HG03469 (cell line): ENCODE measurements at regions not wholly inside any gene's neighbourhood (a gene's known extent, or its start where the extent isn't known, plus 50 kb on each side); places are given as distances from the start of the nearest gene placed in this dataset.
"Not testable (repeated sequence)": the region's sequence is repeated elsewhere in the genome, so short reads cannot be mapped to it uniquely, and the experiment has no call there.

ENCODE experiments used
- ATAC-seq: cut with Tn5 transposase; IDR thresholded peaks from one replicate; pipeline ENCODE4 v1.9.1; 2021; ENCODE audit warnings: mild to moderate bottlenecking, moderate library complexity, moderate number of reproducible peaks; ENCODE audit not compliant: unreplicated experiment

DNA sequence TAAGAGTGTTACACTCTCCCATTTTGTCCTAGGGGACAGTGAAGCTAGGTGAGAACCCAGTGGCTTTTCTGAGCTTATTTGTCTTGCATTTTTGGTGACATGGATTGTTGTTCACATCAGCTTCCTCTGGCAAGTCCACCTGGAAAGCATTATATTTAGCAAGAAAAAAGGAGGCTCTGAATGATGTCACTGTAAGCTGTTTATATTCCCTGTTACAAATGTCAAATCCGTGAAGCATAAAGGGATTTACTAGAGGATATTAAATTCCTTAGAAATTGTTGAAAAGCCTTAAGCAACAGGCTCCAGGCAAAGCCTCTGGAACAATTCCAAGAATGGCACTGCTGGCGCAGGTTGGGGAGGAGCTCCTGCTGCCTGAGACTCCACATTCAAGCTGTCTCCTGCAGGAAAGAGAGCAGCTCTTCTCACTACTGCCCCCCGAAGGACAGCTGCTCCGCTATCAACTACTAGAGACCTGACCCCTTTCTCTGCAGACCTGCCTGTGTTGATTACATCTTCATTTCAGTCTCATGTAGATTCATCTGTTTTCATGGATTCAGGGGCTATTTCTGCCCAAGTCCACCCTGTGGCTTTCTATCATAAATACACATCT lies 295.4 kb downstream of the RPIA start:
- not testable (repeated sequence) for ATAC-seq

GRCh38 chr2:88988617-88989016 lies 297.1 kb downstream of the RPIA start:
- not testable (repeated sequence) for ATAC-seq

- not testable (repeated sequence) for ATAC-seq
These were observed 301.3 kb downstream of the RPIA start for GRCh38 chr2:88992819-88993218.

- not testable (repeated sequence) for ATAC-seq
These were observed 303.4 kb downstream of the RPIA start for GRCh38 chr2:88994856-88995255.

GRCh38 chr2:88996588-88996987 lies 305.1 kb downstream of the RPIA start:
- not testable (repeated sequence) for ATAC-seq

- ATAC-seq, result no peak
These were observed 307.9 kb downstream of the RPIA start for GRCh38 chr2:88999365-88999764.

- ATAC-seq, result no peak
These were observed 308.8 kb downstream of the RPIA start for GRCh38 chr2:89000235-89000634.

- ATAC-seq, result not testable (repeated sequence)
These were observed 312.8 kb downstream of the RPIA start for GRCh38 chr2:89004238-89004637.

GRCh38 chr2:89020566-89020965 lies 329.1 kb downstream of the RPIA start:
- not testable (repeated sequence) for ATAC-seq

GRCh38 chr2:89026296-89026695 lies 334.8 kb downstream of the RPIA start:
- not testable (repeated sequence) for ATAC-seq

GRCh38 chr2:89027115-89027514 lies 335.6 kb downstream of the RPIA start:
- ATAC-seq, result not testable (repeated sequence)

DNA sequence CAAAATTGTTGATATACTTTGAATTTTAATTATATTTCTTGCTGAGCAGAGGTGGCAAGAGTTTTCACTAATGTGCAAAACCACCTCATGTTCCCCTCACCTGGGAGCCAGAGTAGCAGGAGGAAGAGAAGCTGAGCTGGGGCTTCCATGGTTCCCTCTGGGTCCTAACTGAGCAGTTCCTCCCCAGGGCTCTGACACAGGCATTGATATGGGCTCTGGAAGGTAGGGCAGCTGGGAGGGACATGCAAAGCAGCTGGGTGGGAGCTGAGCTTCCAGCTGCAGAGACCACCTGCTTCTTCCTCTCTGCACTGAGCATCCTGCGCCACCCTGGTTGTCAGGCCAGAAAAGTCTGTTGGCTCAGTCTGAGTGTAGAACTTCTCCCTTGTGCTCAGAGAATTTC lies 336.1 kb downstream of the RPIA start:
- ATAC-seq, result not testable (repeated sequence)

DNA sequence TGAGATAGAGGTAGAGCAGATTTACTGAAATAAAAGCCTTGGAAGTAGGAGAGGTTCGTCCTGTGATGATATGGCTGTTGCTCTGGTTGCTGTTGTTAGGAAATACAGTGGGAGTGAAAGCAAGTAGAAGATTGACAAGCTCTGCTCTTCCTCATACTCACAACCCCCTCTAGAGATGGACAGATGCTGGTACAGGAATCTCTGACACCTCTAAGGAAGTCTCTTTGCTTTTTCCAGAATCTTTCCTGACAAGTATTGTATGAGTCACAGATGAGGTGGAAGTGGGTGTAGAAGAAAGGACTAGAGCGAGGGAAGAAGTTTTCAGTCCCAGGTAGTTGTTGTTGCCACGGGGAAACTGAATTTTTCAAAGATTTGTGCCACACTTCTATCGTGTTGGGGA lies 337.8 kb downstream of the RPIA start:
- ATAC-seq, result not testable (repeated sequence)

GRCh38 chr2:89048138-89049066 lies 356.9 kb downstream of the RPIA start:
- not testable (repeated sequence) for ATAC-seq

DNA sequence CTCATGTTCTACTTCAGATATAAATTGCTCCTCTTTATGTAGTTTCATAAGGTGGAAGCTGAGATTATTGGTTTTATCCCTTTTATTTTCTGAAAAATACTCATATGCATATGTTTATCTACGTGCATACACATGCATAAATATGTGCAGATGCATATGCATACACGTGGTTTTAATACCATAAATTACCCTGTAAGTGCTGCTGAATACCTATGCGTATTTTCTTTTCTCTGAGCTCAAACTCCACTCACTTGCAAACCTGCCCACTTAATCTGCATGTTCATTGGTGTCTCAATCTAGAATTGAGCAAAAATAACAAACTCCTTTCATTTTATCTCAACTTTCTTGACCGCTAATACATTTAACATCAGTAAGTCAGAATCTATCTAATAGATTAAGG lies 367.1 kb downstream of the RPIA start:
- not testable (repeated sequence) for ATAC-seq

GRCh38 chr2:89061174-89061573 lies 369.7 kb downstream of the RPIA start:
- not testable (repeated sequence) for ATAC-seq

- ATAC-seq, result not testable (repeated sequence)
These were observed 385.3 kb downstream of the RPIA start for GRCh38 chr2:89076771-89077170.

- not testable (repeated sequence) for ATAC-seq
These were observed 401.4 kb downstream of the RPIA start for GRCh38 chr2:89092911-89093310.

GRCh38 chr2:89095060-89095459 lies 403.6 kb downstream of the RPIA start:
- not testable (repeated sequence) for ATAC-seq

GRCh38 chr2:89102587-89102986 lies 411.1 kb downstream of the RPIA start:
- not testable (repeated sequence) for ATAC-seq

GRCh38 chr2:89106369-89107019 lies 415.0 kb downstream of the RPIA start:
- ATAC-seq, result not testable (repeated sequence)
